Mononuclear cell (primary cell): ENCODE measurements at regions not wholly inside any gene's neighbourhood (a gene's known extent, or its start where the extent isn't known, plus 50 kb on each side); places are given as distances from the start of the nearest gene placed in this dataset.

Experiments
- H3K27me3 ChIP-seq: 2 replicates; pipeline ENCODE4 v1.6.0; 2011; ENCODE audit warnings: low read length, control low read depth; ENCODE audit not compliant: insufficient read depth
- H3K4me1 ChIP-seq: 2 replicates; pipeline ENCODE4 v1.5.1; 2011; ENCODE audit warnings: mild to moderate bottlenecking, low read length, control low read depth; ENCODE audit not compliant: insufficient read depth
- H3K4me3 ChIP-seq: 2 replicates; pipeline ENCODE4 v1.5.1; 2011; ENCODE audit warnings: mild to moderate bottlenecking, low read length, moderate library complexity
- H3K9me3 ChIP-seq: 2 replicates; pipeline ENCODE4 v1.5.1; 2011; ENCODE audit warnings: low read depth, mild to moderate bottlenecking, control low read depth, low read length

- no peak overlapping the region for H3K4me3 ChIP-seq
These were observed 230.9 kb downstream of the MATN1 start for GRCh38 chr1:30492451-30492850.

GRCh38 chr1:30491831-30492230, 231.6 kb downstream of the MATN1 start:
- Histone ChIP-seq H3K4me1 (no peaks in the 10 kb centered on the region), H3K4me3 (no peak overlapping the region), H3K9me3 (no peaks in the 10 kb centered on the region), H3K27me3 (no peaks in the 10 kb centered on the region)

More at GRCh38 chr1:30492451-30492850, 230.9 kb downstream of the MATN1 start:
- H3K9me3 ChIP-seq: no peaks in the 10 kb centered on the region
- H3K27me3 ChIP-seq: no peaks in the 10 kb centered on the region
- H3K4me1 ChIP-seq: no peaks in the 10 kb centered on the region

GRCh38 chr1:30490554-30491053, 232.8 kb downstream of the MATN1 start:
- Histone ChIP-seq H3K4me3 (no peak overlapping the region), H3K9me3 (no peaks in the 10 kb centered on the region)

GRCh38 chr1:30489737-30490389, 233.5 kb downstream of the MATN1 start:
- Histone ChIP-seq H3K27me3 (no peaks in the 10 kb centered on the region), H3K4me3 (no peak overlapping the region), H3K9me3 (no peaks in the 10 kb centered on the region), H3K4me1 (no peaks in the 10 kb centered on the region)

More at GRCh38 chr1:30490554-30491053, 232.8 kb downstream of the MATN1 start:
- H3K27me3 ChIP-seq: no peaks in the 10 kb centered on the region
- H3K4me1 ChIP-seq: no peaks in the 10 kb centered on the region

- H3K4me3 ChIP-seq: no peak overlapping the region
- H3K4me1 ChIP-seq: no peaks in the 10 kb centered on the region
- H3K27me3 ChIP-seq: no peaks in the 10 kb centered on the region
These were observed 235.0 kb downstream of the MATN1 start for GRCh38 chr1:30488324-30488913.

GRCh38 chr1:30487042-30487441, 236.3 kb downstream of the MATN1 start:
- no peaks in the 10 kb centered on the region for H3K4me1 ChIP-seq
- H3K4me3 ChIP-seq: no peak overlapping the region
- H3K9me3 ChIP-seq: no peaks in the 10 kb centered on the region
- no peaks in the 10 kb centered on the region for H3K27me3 ChIP-seq

More at GRCh38 chr1:30488324-30488913, 235.0 kb downstream of the MATN1 start:
- no peaks in the 10 kb centered on the region for H3K9me3 ChIP-seq

GRCh38 chr1:30485072-30485471, 238.3 kb downstream of the MATN1 start:
- H3K9me3 ChIP-seq: no peaks in the 10 kb centered on the region

GRCh38 chr1:30484668-30485067, 238.7 kb downstream of the MATN1 start:
- Histone ChIP-seq H3K4me1 (no peaks in the 10 kb centered on the region), H3K9me3 (no peaks in the 10 kb centered on the region), H3K4me3 (no peak overlapping the region), H3K27me3 (no peaks in the 10 kb centered on the region)

More at GRCh38 chr1:30485072-30485471, 238.3 kb downstream of the MATN1 start:
- H3K4me3 ChIP-seq: no peak overlapping the region
- no peaks in the 10 kb centered on the region for H3K4me1 ChIP-seq
- H3K27me3 ChIP-seq: no peaks in the 10 kb centered on the region

GRCh38 chr1:30479575-30479974, 243.8 kb downstream of the MATN1 start:
- no peak overlapping the region for H3K4me3 ChIP-seq
- H3K4me1 ChIP-seq: no peaks in the 10 kb centered on the region
- H3K27me3 ChIP-seq: no peaks in the 10 kb centered on the region
- H3K9me3 ChIP-seq: no peaks in the 10 kb centered on the region

- Histone ChIP-seq H3K27me3 (no peaks in the 10 kb centered on the region), H3K4me3 (no peak overlapping the region), H3K4me1 (no peaks in the 10 kb centered on the region), H3K9me3 (no peaks in the 10 kb centered on the region)
These were observed 244.4 kb downstream of the MATN1 start for GRCh38 chr1:30478799-30479563.

GRCh38 chr1:30478283-30478682, 245.1 kb downstream of the MATN1 start:
- Histone ChIP-seq H3K4me3 (no peak overlapping the region), H3K4me1 (no peaks in the 10 kb centered on the region), H3K9me3 (no peaks in the 10 kb centered on the region), H3K27me3 (no peaks in the 10 kb centered on the region)

- Histone ChIP-seq H3K4me3 (no peak overlapping the region), H3K4me1 (no peaks in the 10 kb centered on the region), H3K9me3 (no peaks in the 10 kb centered on the region), H3K27me3 (no peaks in the 10 kb centered on the region)
These were observed 245.8 kb downstream of the MATN1 start for GRCh38 chr1:30477588-30477987.

- Histone ChIP-seq H3K9me3 (no peaks in the 10 kb centered on the region), H3K4me3 (no peak overlapping the region), H3K27me3 (no peaks in the 10 kb centered on the region), H3K4me1 (no peaks in the 10 kb centered on the region)
These were observed 246.4 kb downstream of the MATN1 start for GRCh38 chr1:30476911-30477459.

GRCh38 chr1:30476476-30476875, 246.9 kb downstream of the MATN1 start:
- Histone ChIP-seq H3K4me3 (no peak overlapping the region), H3K4me1 (no peaks in the 10 kb centered on the region), H3K9me3 (no peaks in the 10 kb centered on the region), H3K27me3 (no peaks in the 10 kb centered on the region)

GRCh38 chr1:30475966-30476365, 247.4 kb downstream of the MATN1 start:
- no peaks in the 10 kb centered on the region for H3K4me1 ChIP-seq
- no peaks in the 10 kb centered on the region for H3K27me3 ChIP-seq
- H3K9me3 ChIP-seq: no peaks in the 10 kb centered on the region
- no peak overlapping the region for H3K4me3 ChIP-seq
